Immature natural killer cell (primary cell): ENCODE measurements at regions not wholly inside any gene's neighbourhood (a gene's known extent, or its start where the extent isn't known, plus 50 kb on each side); places are given as distances from the start of the nearest gene placed in this dataset.

Experiments used
- DNase-seq, 3 donors: peaks; one replicate each; pipeline ENCODE4 v3.0.0; 2022; ENCODE audit warnings: mixed read lengths in 1 of 3
- H3K27ac Mint-ChIP-seq, 6 donors: one replicate each; pipeline ENCODE4 v1.8.0; 2020; ENCODE audit warnings: mixed read lengths in 6 of 6, mild to moderate bottlenecking in 5 of 6, inconsistent platforms in 4 of 6, moderate library complexity in 3 of 6
- H3K27me3 Mint-ChIP-seq, 3 donors: one replicate each; pipeline ENCODE4 v1.8.0; 2020 to 2021; ENCODE audit warnings: low read depth in 3 of 3, mild to moderate bottlenecking in 3 of 3, mixed read lengths in 3 of 3, moderate library complexity in 3 of 3, inconsistent platforms in 1 of 3
- H3K36me3 Mint-ChIP-seq, 3 donors: one replicate each; pipeline ENCODE4 v1.8.0; 2020; ENCODE audit warnings: mixed read lengths in 3 of 3, inconsistent platforms in 2 of 3, mild to moderate bottlenecking in 2 of 3
- H3K4me1 Mint-ChIP-seq, 2 donors: one replicate each; pipeline ENCODE4 v1.8.0; 2020; ENCODE audit warnings: inconsistent platforms in 2 of 2, mild to moderate bottlenecking in 2 of 2, mixed read lengths in 2 of 2, moderate library complexity in 1 of 2
- H3K4me3 Mint-ChIP-seq, 5 donors: one replicate each; pipeline ENCODE4 v1.8.0; 2020; ENCODE audit warnings: mild to moderate bottlenecking in 5 of 5, mixed read lengths in 5 of 5, inconsistent platforms in 3 of 5, moderate library complexity in 3 of 5
- H3K9me3 Mint-ChIP-seq, 6 donors: one replicate each; pipeline ENCODE4 v1.8.0; 2020; ENCODE audit warnings: mild to moderate bottlenecking in 6 of 6, mixed read lengths in 6 of 6, inconsistent platforms in 4 of 6, moderate library complexity in 3 of 6

- Mint-ChIP-seq H3K27ac (no peak overlapping the region), H3K27me3 (peaks cover 0 to 2% (median 0%) of the 10 kb centered on the region in 3 donors), H3K36me3 (no peaks in the 10 kb centered on the region), H3K4me1 (no peaks in the 10 kb centered on the region), H3K9me3 (peaks cover 0 to 3% (median 0%) of the 10 kb centered on the region in 6 donors), H3K4me3 (no peak overlapping the region)
- DNase-seq: no peak
Measured at GRCh38 chr10:94043431-94043990, 49.8 kb downstream of the PLCE1 start.

- no peaks in the 10 kb centered on the region for H3K9me3 Mint-ChIP-seq
- H3K36me3 Mint-ChIP-seq: no peaks in the 10 kb centered on the region
- H3K4me1 Mint-ChIP-seq: no peaks in the 10 kb centered on the region
- peaks cover 0 to 2% (median 0%) of the 10 kb centered on the region in 3 donors for H3K27me3 Mint-ChIP-seq
- H3K27ac Mint-ChIP-seq: no peak overlapping the region
- no peak overlapping the region for H3K4me3 Mint-ChIP-seq
- DNase-seq: no peak
Measured at GRCh38 chr10:94046098-94046497, 52.4 kb downstream of the PLCE1 start.

- Mint-ChIP-seq H3K4me1 (no peaks in the 10 kb centered on the region), H3K27ac (no peak overlapping the region), H3K36me3 (no peaks in the 10 kb centered on the region), H3K27me3 (no peaks in the 10 kb centered on the region), H3K9me3 (no peaks in the 10 kb centered on the region), H3K4me3 (no peak overlapping the region)
- no peak for DNase-seq
Measured at GRCh38 chr10:94047293-94047692, 53.6 kb downstream of the PLCE1 start.

- no peak overlapping the region for H3K4me3 Mint-ChIP-seq
- no peaks in the 10 kb centered on the region for H3K27me3 Mint-ChIP-seq
- H3K27ac Mint-ChIP-seq: no peak overlapping the region
- DNase-seq: no peak
- H3K36me3 Mint-ChIP-seq: no peaks in the 10 kb centered on the region
- H3K4me1 Mint-ChIP-seq: no peaks in the 10 kb centered on the region
- H3K9me3 Mint-ChIP-seq: no peaks in the 10 kb centered on the region
Measured at GRCh38 chr10:94049911-94050310, 56.2 kb downstream of the PLCE1 start.

GRCh38 chr10:94052281-94052680 lies 58.5 kb downstream of the PLCE1 start:
- no peak for DNase-seq
- Mint-ChIP-seq H3K27me3 (no peaks in the 10 kb centered on the region), H3K4me1 (no peaks in the 10 kb centered on the region), H3K9me3 (no peaks in the 10 kb centered on the region), H3K36me3 (no peaks in the 10 kb centered on the region), H3K27ac (no peak overlapping the region), H3K4me3 (no peak overlapping the region)

- Mint-ChIP-seq H3K4me1 (no peaks in the 10 kb centered on the region), H3K27me3 (no peaks in the 10 kb centered on the region), H3K36me3 (no peaks in the 10 kb centered on the region), H3K9me3 (no peaks in the 10 kb centered on the region), H3K27ac (no peak overlapping the region), H3K4me3 (no peak overlapping the region)
- no peak for DNase-seq
Measured at GRCh38 chr10:94052866-94053791, 59.4 kb downstream of the PLCE1 start.

GRCh38 chr10:94059178-94059883 lies 65.6 kb downstream of the PLCE1 start:
- no peaks in the 10 kb centered on the region for H3K36me3 Mint-ChIP-seq
- H3K27ac Mint-ChIP-seq: no peak overlapping the region
- no peaks in the 10 kb centered on the region for H3K4me1 Mint-ChIP-seq
- no peak overlapping the region for H3K4me3 Mint-ChIP-seq
- H3K9me3 Mint-ChIP-seq: peaks cover 0 to 5% (median 2%) of the 10 kb centered on the region in 6 donors
- no peak for DNase-seq
- H3K27me3 Mint-ChIP-seq: peaks cover 3 to 4% (median 3%) of the 10 kb centered on the region in 3 donors

- Mint-ChIP-seq H3K4me1 (no peaks in the 10 kb centered on the region), H3K9me3 (peaks cover 0 to 5% (median 2%) of the 10 kb centered on the region in 6 donors), H3K27me3 (peaks cover 3 to 4% (median 3%) of the 10 kb centered on the region in 3 donors), H3K27ac (no peak overlapping the region), H3K36me3 (no peaks in the 10 kb centered on the region), H3K4me3 (no peak overlapping the region)
- DNase-seq: no peak
Measured at GRCh38 chr10:94061026-94061425, 67.3 kb downstream of the PLCE1 start.

GRCh38 chr10:94062611-94063010 lies 68.9 kb downstream of the PLCE1 start:
- peaks cover 0 to 5% (median 2%) of the 10 kb centered on the region in 6 donors for H3K9me3 Mint-ChIP-seq
- H3K27me3 Mint-ChIP-seq: peaks cover 3 to 4% (median 3%) of the 10 kb centered on the region in 3 donors
- H3K27ac Mint-ChIP-seq: no peak overlapping the region
- no peaks in the 10 kb centered on the region for H3K4me1 Mint-ChIP-seq
- DNase-seq: no peak
- no peaks in the 10 kb centered on the region for H3K36me3 Mint-ChIP-seq
- no peak overlapping the region for H3K4me3 Mint-ChIP-seq

GRCh38 chr10:94065362-94065761 lies 71.6 kb downstream of the PLCE1 start:
- H3K36me3 Mint-ChIP-seq: no peaks in the 10 kb centered on the region
- DNase-seq: no peak
- no peak overlapping the region for H3K4me3 Mint-ChIP-seq
- H3K4me1 Mint-ChIP-seq: no peaks in the 10 kb centered on the region
- peaks cover 2 to 3% (median 3%) of the 10 kb centered on the region in 3 donors for H3K27me3 Mint-ChIP-seq
- no peak overlapping the region for H3K27ac Mint-ChIP-seq
- peaks cover 0 to 4% (median under 1%) of the 10 kb centered on the region in 6 donors for H3K9me3 Mint-ChIP-seq

GRCh38 chr10:94065787-94066186 lies 72.1 kb downstream of the PLCE1 start:
- Mint-ChIP-seq H3K36me3 (no peaks in the 10 kb centered on the region), H3K9me3 (peaks cover 0 to 4% (median 1%) of the 10 kb centered on the region in 6 donors), H3K4me1 (no peaks in the 10 kb centered on the region), H3K27me3 (peaks cover 2 to 5% (median 3%) of the 10 kb centered on the region in 3 donors), H3K4me3 (no peak overlapping the region), H3K27ac (no peak overlapping the region)
- no peak for DNase-seq

GRCh38 chr10:94066411-94066810 lies 72.7 kb downstream of the PLCE1 start:
- Mint-ChIP-seq H3K27ac (no peak overlapping the region), H3K36me3 (no peaks in the 10 kb centered on the region), H3K9me3 (peaks cover 0 to 4% (median 1%) of the 10 kb centered on the region in 6 donors), H3K4me1 (no peaks in the 10 kb centered on the region), H3K4me3 (no peak overlapping the region), H3K27me3 (peaks cover 2 to 5% (median 3%) of the 10 kb centered on the region in 3 donors)
- no peak for DNase-seq

GRCh38 chr10:94069884-94070283 lies 76.2 kb downstream of the PLCE1 start:
- Mint-ChIP-seq H3K4me3 (no peak overlapping the region), H3K27me3 (peaks cover 0 to 5% (median 2%) of the 10 kb centered on the region in 3 donors), H3K27ac (no peak overlapping the region), H3K36me3 (no peaks in the 10 kb centered on the region), H3K9me3 (peaks cover 0 to 7% (median 0%) of the 10 kb centered on the region in 6 donors), H3K4me1 (no peaks in the 10 kb centered on the region)
- no peak for DNase-seq

- DNase-seq: no peak
- H3K27ac Mint-ChIP-seq: no peak overlapping the region
- peaks cover 0 to 7% (median 0%) of the 10 kb centered on the region in 6 donors for H3K9me3 Mint-ChIP-seq
- H3K36me3 Mint-ChIP-seq: no peaks in the 10 kb centered on the region
- H3K4me1 Mint-ChIP-seq: no peaks in the 10 kb centered on the region
- no peak overlapping the region for H3K4me3 Mint-ChIP-seq
- H3K27me3 Mint-ChIP-seq: peaks cover 0 to 4% (median 4%) of the 10 kb centered on the region in 3 donors
Measured at GRCh38 chr10:94074462-94074861, 80.7 kb downstream of the PLCE1 start.
